Glutamatergic neuron (in vitro differentiated cells): ENCODE measurements at regions not wholly inside any gene's neighbourhood (a gene's known extent, or its start where the extent isn't known, plus 50 kb on each side); places are given as distances from the start of the nearest gene placed in this dataset.

Experiments
- DNase-seq: peaks from one replicate; pipeline ENCODE4 v3.0.0; 2022
- H3K27ac Mint-ChIP-seq: one replicate; pipeline ENCODE4 v1.8.0; 2020; ENCODE audit warnings: mild to moderate bottlenecking, mixed read lengths, inconsistent platforms; ENCODE audit not compliant: unreplicated experiment
- H3K27me3 Mint-ChIP-seq: one replicate; pipeline ENCODE4 v1.8.0; 2020; ENCODE audit warnings: mild to moderate bottlenecking, moderate library complexity, mixed read lengths, inconsistent platforms; ENCODE audit not compliant: unreplicated experiment
- H3K36me3 Mint-ChIP-seq: one replicate; pipeline ENCODE4 v1.8.0; 2020; ENCODE audit warnings: mild to moderate bottlenecking, mixed read lengths, inconsistent platforms; ENCODE audit not compliant: unreplicated experiment
- H3K4me1 Mint-ChIP-seq: one replicate; pipeline ENCODE4 v1.8.0; 2020; ENCODE audit warnings: mild to moderate bottlenecking, low read depth, mixed read lengths, inconsistent platforms; ENCODE audit not compliant: unreplicated experiment
- H3K4me3 Mint-ChIP-seq: one replicate; pipeline ENCODE4 v1.8.0; 2020; ENCODE audit warnings: mild to moderate bottlenecking, mixed read lengths, inconsistent platforms; ENCODE audit not compliant: unreplicated experiment
- H3K9me3 Mint-ChIP-seq: one replicate; pipeline ENCODE4 v1.8.0; 2020; ENCODE audit warnings: mild to moderate bottlenecking, moderate library complexity, mixed read lengths, inconsistent platforms; ENCODE audit not compliant: unreplicated experiment
- TF ChIP-seq, protein P1 (sequence below): fragments of 200-600 bp; sonication (generic); IDR thresholded peaks from one replicate; pipeline ENCODE4 v1.5.0; 2021; ENCODE audit not compliant: partially characterized antibody, unreplicated experiment

DNA sequence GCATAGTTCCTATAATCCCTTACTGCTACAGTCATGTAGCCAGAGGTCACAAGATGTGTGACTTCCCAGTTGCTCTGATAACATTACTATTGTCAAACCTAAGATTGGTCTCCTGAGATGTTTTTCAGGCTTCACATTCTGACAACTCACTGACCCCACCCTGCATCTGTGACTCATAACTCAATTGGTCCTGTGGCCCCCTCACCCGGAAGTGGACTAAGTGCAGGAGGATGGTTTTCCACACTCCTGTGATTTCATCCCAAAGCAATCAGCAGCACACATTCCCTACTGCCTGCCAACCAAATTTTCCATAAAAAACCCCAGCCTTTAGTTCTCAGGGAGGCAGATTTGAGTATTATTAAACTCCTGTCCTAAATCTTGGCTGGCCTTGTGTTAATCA is 564.9 kb upstream of the ZNF385D start:
- Mint-ChIP-seq H3K9me3 (no peaks in the 10 kb centered on the region), H3K4me1 (no peaks in the 10 kb centered on the region), H3K27ac (no peak overlapping the region), H3K36me3 (no peaks in the 10 kb centered on the region), H3K4me3 (no peak overlapping the region), H3K27me3 (no peaks in the 10 kb centered on the region)
- TF ChIP-seq, protein P1, sequence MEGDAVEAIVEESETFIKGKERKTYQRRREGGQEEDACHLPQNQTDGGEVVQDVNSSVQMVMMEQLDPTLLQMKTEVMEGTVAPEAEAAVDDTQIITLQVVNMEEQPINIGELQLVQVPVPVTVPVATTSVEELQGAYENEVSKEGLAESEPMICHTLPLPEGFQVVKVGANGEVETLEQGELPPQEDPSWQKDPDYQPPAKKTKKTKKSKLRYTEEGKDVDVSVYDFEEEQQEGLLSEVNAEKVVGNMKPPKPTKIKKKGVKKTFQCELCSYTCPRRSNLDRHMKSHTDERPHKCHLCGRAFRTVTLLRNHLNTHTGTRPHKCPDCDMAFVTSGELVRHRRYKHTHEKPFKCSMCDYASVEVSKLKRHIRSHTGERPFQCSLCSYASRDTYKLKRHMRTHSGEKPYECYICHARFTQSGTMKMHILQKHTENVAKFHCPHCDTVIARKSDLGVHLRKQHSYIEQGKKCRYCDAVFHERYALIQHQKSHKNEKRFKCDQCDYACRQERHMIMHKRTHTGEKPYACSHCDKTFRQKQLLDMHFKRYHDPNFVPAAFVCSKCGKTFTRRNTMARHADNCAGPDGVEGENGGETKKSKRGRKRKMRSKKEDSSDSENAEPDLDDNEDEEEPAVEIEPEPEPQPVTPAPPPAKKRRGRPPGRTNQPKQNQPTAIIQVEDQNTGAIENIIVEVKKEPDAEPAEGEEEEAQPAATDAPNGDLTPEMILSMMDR = no peak
- no peak for DNase-seq

DNA sequence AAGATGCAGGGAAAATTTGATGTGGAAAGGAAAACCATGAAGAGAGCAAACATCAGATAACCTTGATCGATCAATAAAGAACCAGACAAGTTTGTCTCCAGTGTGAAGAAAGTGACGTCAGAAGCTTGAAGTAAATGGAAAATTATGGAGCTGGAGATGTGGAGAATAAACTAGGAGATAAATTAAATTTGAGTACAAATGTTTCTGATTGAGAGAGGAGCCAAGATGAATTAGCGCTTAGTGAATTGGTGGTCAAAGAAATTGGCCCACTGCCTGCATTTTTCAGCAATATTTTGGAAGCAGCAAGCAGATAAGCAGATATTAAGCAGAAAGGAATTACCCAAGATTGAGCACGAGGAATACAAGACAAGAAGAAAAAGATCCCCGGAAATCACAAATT is 567.3 kb upstream of the ZNF385D start:
- TF ChIP-seq, protein P1 = no peak
- no peak for DNase-seq
- Mint-ChIP-seq H3K36me3 (no peaks in the 10 kb centered on the region), H3K4me1 (no peaks in the 10 kb centered on the region), H3K4me3 (no peak overlapping the region), H3K27ac (no peak overlapping the region), H3K9me3 (no peaks in the 10 kb centered on the region), H3K27me3 (no peaks in the 10 kb centered on the region)

DNA sequence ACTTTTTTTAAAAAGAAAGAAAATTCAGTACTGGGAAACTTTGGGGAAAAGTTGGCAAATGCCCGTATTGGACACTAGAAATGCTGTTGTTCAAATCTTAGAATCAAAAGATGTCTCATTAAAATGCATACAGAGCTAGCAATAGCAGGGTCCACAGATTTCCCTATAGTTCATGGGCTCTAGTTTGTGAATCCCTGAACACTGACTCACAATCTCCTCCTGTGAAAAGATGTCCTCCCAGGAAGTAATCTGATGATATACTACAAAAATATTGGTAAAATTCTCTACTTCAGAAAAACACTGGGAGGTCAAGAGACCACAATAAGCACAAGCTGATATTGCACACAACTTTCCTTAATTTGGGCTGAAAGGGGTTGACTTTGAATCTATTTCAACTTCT is 568.4 kb upstream of the ZNF385D start:
- Mint-ChIP-seq H3K27ac (no peak overlapping the region), H3K27me3 (no peaks in the 10 kb centered on the region)

DNA sequence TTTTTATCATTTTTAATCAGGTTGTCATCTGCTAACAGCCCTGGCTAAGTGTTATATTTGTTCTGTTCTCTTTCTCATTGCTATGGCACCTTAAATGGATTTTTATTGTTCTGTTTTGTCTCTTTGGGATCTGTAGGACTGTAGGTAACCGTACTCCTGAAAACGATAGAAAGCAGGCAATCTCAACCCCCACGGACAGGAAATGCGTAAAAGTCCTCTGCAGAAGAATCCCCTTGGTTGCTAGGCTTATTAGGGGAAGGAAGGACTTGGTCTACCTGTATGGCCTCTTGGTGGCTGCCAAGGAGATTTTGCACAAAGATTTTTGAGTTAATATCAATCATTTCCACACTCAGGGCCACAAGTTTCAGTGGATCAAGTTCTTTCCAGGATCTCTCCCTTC is 571.9 kb upstream of the ZNF385D start:
- H3K27ac Mint-ChIP-seq = no peak overlapping the region
- DNase-seq = no peak

More for the DNA sequence above, 568.4 kb upstream of the ZNF385D start:
- TF ChIP-seq, protein P1 = no peak
- Mint-ChIP-seq H3K4me3 (no peak overlapping the region), H3K9me3 (no peaks in the 10 kb centered on the region), H3K36me3 (no peaks in the 10 kb centered on the region), H3K4me1 (no peaks in the 10 kb centered on the region)
- no peak for DNase-seq

DNA sequence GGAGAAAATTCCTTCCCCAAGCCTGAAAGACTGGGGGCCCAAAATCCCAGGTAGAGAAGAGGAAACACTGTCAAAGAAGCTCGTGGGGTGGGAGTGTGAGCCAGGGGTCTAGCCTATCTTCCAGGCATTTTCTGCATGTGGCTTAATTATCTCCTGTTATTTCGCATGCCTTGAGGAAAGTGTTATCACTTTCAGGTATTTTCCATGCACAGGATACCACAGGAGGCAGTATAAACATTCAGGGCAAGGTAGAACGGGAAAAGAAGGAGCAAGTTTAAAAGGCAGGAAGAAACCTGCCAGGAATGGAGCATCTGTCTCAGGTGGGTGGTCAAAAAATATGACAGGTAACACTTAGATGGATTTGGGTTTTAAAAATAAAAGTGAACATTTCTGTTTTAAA is 575.3 kb upstream of the ZNF385D start:
- Mint-ChIP-seq H3K4me3 (no peak overlapping the region), H3K27ac (no peak overlapping the region), H3K9me3 (no peaks in the 10 kb centered on the region), H3K27me3 (no peaks in the 10 kb centered on the region), H3K36me3 (no peaks in the 10 kb centered on the region), H3K4me1 (no peaks in the 10 kb centered on the region)
- TF ChIP-seq, protein P1 = no peak
- DNase-seq = no peak

More for the DNA sequence above, 571.9 kb upstream of the ZNF385D start:
- H3K36me3 Mint-ChIP-seq = no peaks in the 10 kb centered on the region
- H3K4me3 Mint-ChIP-seq = no peak overlapping the region
- TF ChIP-seq, protein P1 = no peak
- H3K27me3 Mint-ChIP-seq = no peaks in the 10 kb centered on the region
- H3K4me1 Mint-ChIP-seq = no peaks in the 10 kb centered on the region
- H3K9me3 Mint-ChIP-seq = no peaks in the 10 kb centered on the region
